Stimulated activated CD4-positive, alpha-beta T cell treated with anti-CD3 and anti-CD28 coated beads, Interleukin-4, amount 100 ng/mL, for 1 hour (primary cell): ENCODE measurements at regions not wholly inside any gene's neighbourhood (a gene's known extent, or its start where the extent isn't known, plus 50 kb on each side); places are given as distances from the start of the nearest gene placed in this dataset.

Experiments
- DNase-seq: peaks from one replicate; pipeline ENCODE4 v3.0.0-alpha.2; 2020

GRCh38 chr12:127358888-127359287, 908.1 kb upstream of the TMEM132C start:
- DNase-seq: no peak

DNA sequence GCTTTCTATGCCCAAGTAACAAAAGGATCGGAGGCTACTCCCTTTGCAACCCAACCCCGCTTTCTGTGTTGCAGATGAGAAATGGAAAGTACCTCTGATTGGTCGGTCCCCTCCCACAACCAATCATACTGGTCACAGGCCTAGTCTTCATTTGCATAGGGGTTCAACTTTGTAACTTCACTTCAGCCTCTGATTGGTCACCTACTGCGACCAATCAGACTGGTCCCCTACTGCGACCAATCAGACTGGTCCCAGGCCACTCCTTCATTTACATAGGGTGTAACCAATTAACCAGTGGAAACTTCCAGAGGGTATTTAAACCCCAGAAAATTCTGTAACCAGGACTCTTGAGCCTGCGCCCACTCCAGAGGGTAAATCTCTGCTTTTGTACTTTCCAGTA, 906.4 kb upstream of the TMEM132C start:
- DNase-seq: no peak

GRCh38 chr12:127362121-127362520, 904.8 kb upstream of the TMEM132C start:
- no peak for DNase-seq

GRCh38 chr12:127363392-127363791, 903.6 kb upstream of the TMEM132C start:
- no peak for DNase-seq

- no peak for DNase-seq
These were observed 893.4 kb upstream of the TMEM132C start for GRCh38 chr12:127373559-127373958.

GRCh38 chr12:127374447-127374846, 892.5 kb upstream of the TMEM132C start:
- no peak for DNase-seq

DNA sequence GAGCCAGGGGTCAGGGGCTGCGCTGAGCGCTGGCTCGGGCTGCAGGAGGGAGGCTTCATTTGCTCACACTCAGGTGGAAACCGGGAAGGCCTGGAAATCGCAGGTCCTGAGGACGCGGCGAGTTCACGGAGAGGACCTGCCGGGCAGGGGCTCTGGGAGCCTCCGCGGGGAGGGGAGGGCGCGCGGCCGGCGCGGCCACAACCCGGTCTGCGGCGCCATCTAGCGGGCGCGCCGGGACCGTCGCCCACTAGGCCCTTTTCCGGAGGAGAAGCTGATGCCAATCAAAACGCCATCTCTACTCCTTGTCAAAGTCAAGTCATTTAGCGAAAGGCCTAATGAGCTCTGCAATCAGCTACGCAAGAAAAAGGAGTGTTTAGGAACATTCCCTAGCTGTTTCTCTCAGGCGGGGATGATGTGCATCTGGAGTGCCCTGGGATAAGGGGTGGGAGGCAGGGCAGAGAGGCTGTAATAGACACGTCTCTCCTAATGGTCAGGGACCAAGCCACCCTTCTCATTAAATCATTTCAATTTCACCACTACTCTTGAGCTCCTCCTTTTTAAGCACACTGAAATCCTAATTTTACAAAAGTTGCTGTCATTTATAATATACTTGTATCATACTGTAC, 885.8 kb upstream of the TMEM132C start:
- peak; percentile 40 for DNase-seq

GRCh38 chr12:127381681-127382080, 885.3 kb upstream of the TMEM132C start:
- DNase-seq: no peak

GRCh38 chr12:127383281-127383680, 883.7 kb upstream of the TMEM132C start:
- DNase-seq: no peak

GRCh38 chr12:127386723-127387122, 880.2 kb upstream of the TMEM132C start:
- DNase-seq: no peak

- DNase-seq: no peak
These were observed 878.0 kb upstream of the TMEM132C start for GRCh38 chr12:127388985-127389384.

- DNase-seq: no peak
These were observed 877.0 kb upstream of the TMEM132C start for GRCh38 chr12:127389923-127390322.

GRCh38 chr12:127393465-127393864, 873.5 kb upstream of the TMEM132C start:
- DNase-seq: no peak

DNA sequence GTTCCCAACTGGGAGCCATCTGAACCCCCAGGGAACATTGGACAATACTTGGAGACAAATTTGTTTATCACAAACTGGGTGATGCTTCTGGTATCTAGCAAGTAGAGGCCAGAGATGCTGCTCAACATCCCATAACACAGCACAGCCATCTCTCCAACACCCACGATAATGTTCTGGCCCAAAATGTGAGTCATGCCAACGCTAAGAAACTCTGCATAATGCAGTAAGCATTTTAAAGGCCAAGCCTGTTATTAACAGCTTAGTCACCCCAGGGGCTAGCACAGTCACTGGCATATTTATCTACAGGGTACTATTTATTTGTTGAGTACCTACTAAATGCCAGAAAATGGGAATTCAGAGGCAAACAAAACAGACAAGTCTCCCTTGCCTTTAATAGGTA, 873.1 kb upstream of the TMEM132C start:
- no peak for DNase-seq

- no peak for DNase-seq
These were observed 870.2 kb upstream of the TMEM132C start for GRCh38 chr12:127396734-127397133.

GRCh38 chr12:127398016-127398710, 868.8 kb upstream of the TMEM132C start:
- DNase-seq: no peak

- no peak for DNase-seq
These were observed 867.5 kb upstream of the TMEM132C start for GRCh38 chr12:127399451-127399850.

DNA sequence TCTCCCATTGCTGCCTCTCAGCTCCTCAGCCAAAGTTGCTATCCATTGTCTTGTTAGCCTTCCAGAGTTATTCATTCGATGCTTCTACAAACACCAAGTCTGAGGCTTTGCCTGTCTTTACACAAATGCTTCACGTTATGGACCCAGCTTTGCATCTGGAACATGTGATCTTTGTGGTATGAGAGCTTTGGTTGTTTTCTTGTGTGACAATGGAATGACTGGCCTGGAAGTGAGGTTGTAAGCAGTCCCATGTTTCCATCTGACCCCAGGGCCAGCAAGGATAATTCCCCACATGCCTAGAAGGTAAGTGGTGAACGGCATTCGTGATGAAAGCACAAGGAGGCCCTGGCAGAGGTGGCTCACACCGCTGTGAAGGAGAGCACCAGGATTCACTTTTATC, 866.7 kb upstream of the TMEM132C start:
- DNase-seq: no peak

- no peak for DNase-seq
These were observed 866.0 kb upstream of the TMEM132C start for GRCh38 chr12:127401005-127401404.

DNA sequence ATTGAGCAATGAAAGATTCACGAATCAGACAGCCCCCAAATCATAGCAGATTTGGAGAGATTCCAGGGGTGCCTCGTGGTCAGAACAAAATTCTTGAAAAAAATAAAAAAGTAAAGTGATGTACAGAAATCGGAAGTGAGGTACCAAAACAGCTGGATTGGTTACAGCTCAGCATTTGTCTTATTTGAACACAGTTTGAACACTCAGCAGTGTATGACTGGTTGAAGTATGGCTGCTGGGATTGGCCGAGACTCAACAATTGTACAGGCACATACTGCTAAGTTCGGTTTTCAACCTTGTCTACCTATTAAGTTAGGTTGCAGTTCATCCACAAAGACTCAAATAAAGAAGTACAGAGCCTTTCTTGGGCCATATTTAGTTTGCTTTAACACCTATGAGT, 865.4 kb upstream of the TMEM132C start:
- DNase-seq: no peak

DNA sequence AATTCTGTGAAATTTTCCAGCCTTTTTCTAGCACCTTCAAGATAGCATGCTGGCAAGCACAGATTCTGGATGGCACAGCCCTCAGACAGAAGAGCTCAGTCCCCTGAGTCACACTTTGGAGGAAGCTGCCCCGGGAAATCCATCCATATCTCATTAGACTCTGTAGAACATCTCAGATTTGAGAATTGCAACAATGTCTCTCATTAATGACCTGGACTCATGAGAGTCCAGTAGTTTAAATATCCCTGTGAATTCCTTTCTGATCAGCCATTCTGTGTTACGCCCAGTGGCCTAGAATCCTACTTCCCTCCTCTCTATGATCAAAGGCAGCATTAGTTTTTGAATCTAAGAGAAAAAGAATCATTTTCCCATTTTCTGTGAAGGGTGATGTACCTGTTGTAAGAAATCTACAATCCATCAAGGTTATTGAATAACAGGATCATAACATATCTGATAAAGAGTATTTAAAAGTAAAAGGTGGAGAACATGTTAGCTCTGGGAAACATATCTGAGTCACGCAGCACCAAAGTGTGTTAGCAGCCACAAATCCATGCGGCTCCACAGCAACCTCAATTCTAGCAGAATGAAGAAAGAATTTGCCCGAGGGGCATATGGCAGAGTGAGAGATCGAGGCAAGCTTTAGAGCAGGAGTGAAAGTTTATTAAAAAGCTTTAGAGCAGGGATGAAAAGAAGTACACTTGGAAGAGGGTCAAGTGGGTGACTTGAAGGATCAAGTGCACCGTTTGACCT, 855.6 kb upstream of the TMEM132C start:
- no peak for DNase-seq

GRCh38 chr12:127411981-127412380, 855.0 kb upstream of the TMEM132C start:
- DNase-seq: no peak

DNA sequence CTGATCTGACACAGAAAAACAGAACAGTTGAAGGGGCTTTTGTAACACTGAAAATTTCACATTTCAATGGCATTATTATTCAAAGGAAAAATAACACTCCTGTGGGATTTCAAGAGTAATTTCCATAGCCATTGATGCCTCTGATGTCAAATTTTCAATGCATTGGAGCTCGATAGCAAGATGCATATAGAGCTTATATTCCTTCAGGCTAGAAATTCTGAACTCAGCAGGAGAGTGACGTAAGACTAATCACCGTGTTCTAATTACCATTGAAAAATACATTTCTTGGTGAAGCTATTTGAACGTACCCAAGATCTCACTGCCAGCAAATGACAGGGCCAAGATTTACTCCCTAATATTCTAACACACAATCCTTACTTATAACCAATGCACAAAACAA, 854.1 kb upstream of the TMEM132C start:
- DNase-seq: no peak

- no peak for DNase-seq
These were observed 852.8 kb upstream of the TMEM132C start for GRCh38 chr12:127414186-127414585.
